CD14-positive monocyte (primary cell): ENCODE measurements at regions not wholly inside any gene's neighbourhood (a gene's known extent, or its start where the extent isn't known, plus 50 kb on each side); places are given as distances from the start of the nearest gene placed in this dataset.

Experiments
- DNase-seq, 3 donors: peaks; one replicate each; pipeline ENCODE4 v3.0.0-alpha.2; 2011 to 2022
- H2AFZ ChIP-seq: 2 replicates; pipeline ENCODE4 v1.6.0; 2012; ENCODE audit warnings: mild to moderate bottlenecking, low read depth, low read length, inconsistent platforms; ENCODE audit not compliant: insufficient read depth, poor library complexity, severe bottlenecking
- H3K27ac ChIP-seq, 2 donors: 1 replicate in 1 of 2; 2 replicates in 1 of 2; pipeline ENCODE4 v1.5.1; 2012 to 2013; ENCODE audit warnings: low read length in 2 of 2, control low read depth in 1 of 2, inconsistent platforms in 1 of 2, low read depth in 1 of 2, mild to moderate bottlenecking in 1 of 2
- H3K27me3 ChIP-seq, 2 donors: one replicate each; pipeline versions ENCODE4 v1.6.0 to v1.6.1; 2011 to 2013; ENCODE audit warnings: low read length in 2 of 2; ENCODE audit not compliant: control insufficient read depth in 2 of 2, insufficient read depth in 2 of 2
- H3K36me3 ChIP-seq, 2 donors: replicated peaks in 1 of 2; 1 replicate in 1 of 2; 2 replicates in 1 of 2; pipeline versions ENCODE4 v1.5.1 to v1.6.1; 2012 to 2013; ENCODE audit warnings: low read length in 2 of 2, control low read depth in 1 of 2, inconsistent platforms in 1 of 2, mild to moderate bottlenecking in 1 of 2; ENCODE audit not compliant: insufficient read depth in 2 of 2, control insufficient read depth in 1 of 2
- H3K4me1 ChIP-seq, 2 donors: 1 replicate in 1 of 2; 2 replicates in 1 of 2; pipeline versions ENCODE4 v1.5.1 to v1.6.1; 2012 to 2013; ENCODE audit warnings: low read length in 2 of 2, control low read depth in 1 of 2, inconsistent platforms in 1 of 2, mild to moderate bottlenecking in 1 of 2, moderate library complexity in 1 of 2; ENCODE audit not compliant: insufficient read depth in 2 of 2, control insufficient read depth in 1 of 2
- H3K4me2 ChIP-seq: replicated peaks from 2 replicates; pipeline ENCODE3; 2012; ENCODE audit warnings: low read length, moderate library complexity, mild to moderate bottlenecking; ENCODE audit not compliant: poor library complexity, severe bottlenecking; ENCODE audit errors: extremely low read depth
- H3K4me3 ChIP-seq, 3 experiments: fragments of 200-600 bp in 1 of 3; sonication (generic) in 1 of 3; replicated peaks in 1 of 3; 1 replicate in 2 of 3; 2 replicates in 1 of 3; pipeline ENCODE4 v1.5.1; 2011 to 2013; ENCODE audit warnings: low read length in 3 of 3, mild to moderate bottlenecking in 3 of 3, control low read depth in 2 of 3, low read depth in 2 of 3, inconsistent platforms in 1 of 3, moderate library complexity in 1 of 3
- H3K79me2 ChIP-seq: 2 replicates; pipeline ENCODE4 v1.6.0; 2012; ENCODE audit warnings: mild to moderate bottlenecking, control low read depth, inconsistent platforms, low read length, moderate library complexity; ENCODE audit not compliant: insufficient read depth
- H3K9ac ChIP-seq: 2 replicates; pipeline ENCODE4 v1.6.0; 2017; ENCODE audit warnings: low read length, mild to moderate bottlenecking; ENCODE audit not compliant: insufficient read depth, poor library complexity, severe bottlenecking
- H3K9me3 ChIP-seq, 2 donors: replicated peaks in 1 of 2; 1 replicate in 1 of 2; 2 replicates in 1 of 2; pipeline versions ENCODE4 v1.5.1 to v1.6.1; 2012 to 2013; ENCODE audit warnings: low read length in 2 of 2, control low read depth in 1 of 2; ENCODE audit not compliant: control insufficient read depth in 1 of 2, insufficient read depth in 1 of 2
- H4K20me1 ChIP-seq: 2 replicates; pipeline ENCODE4 v1.6.0; 2012; ENCODE audit warnings: mild to moderate bottlenecking, low read length, control low read depth, moderate library complexity; ENCODE audit not compliant: insufficient read depth
- H3K27ac Mint-ChIP-seq, 7 donors: one replicate each; pipeline ENCODE4 v1.8.0; 2020; ENCODE audit warnings: mild to moderate bottlenecking in 7 of 7, mixed read lengths in 7 of 7, moderate library complexity in 6 of 7, inconsistent platforms in 2 of 7
- H3K27me3 Mint-ChIP-seq, 3 donors: one replicate each; pipeline ENCODE4 v1.8.0; 2021 to 2022; ENCODE audit warnings: low read depth in 3 of 3, mild to moderate bottlenecking in 3 of 3, mixed read lengths in 3 of 3, moderate library complexity in 3 of 3, inconsistent platforms in 1 of 3
- H3K36me3 Mint-ChIP-seq, 2 donors: one replicate each; pipeline ENCODE4 v1.8.0; 2020; ENCODE audit warnings: mixed read lengths in 2 of 2, inconsistent platforms in 1 of 2, mild to moderate bottlenecking in 1 of 2
- H3K4me1 Mint-ChIP-seq: one replicate; pipeline ENCODE4 v1.8.0; 2020; ENCODE audit warnings: mild to moderate bottlenecking, mixed read lengths
- H3K4me3 Mint-ChIP-seq, 2 donors: one replicate each; pipeline ENCODE4 v1.8.0; 2020; ENCODE audit warnings: mild to moderate bottlenecking in 2 of 2, mixed read lengths in 2 of 2, moderate library complexity in 1 of 2
- H3K9me3 Mint-ChIP-seq, 7 donors: one replicate each; pipeline ENCODE4 v1.8.0; 2020 to 2022; ENCODE audit warnings: mixed read lengths in 7 of 7, mild to moderate bottlenecking in 6 of 7, moderate library complexity in 6 of 7, inconsistent platforms in 2 of 7
- WGBS: methylation state at CpG from one replicate; pipeline ENCODE4 v1.1.5; 2013; ENCODE audit warnings: missing lambda C conversion rate; ENCODE audit not compliant: insufficient coverage; 5-methylcytosine and 5-hydroxymethylcytosine counted together
- intact Hi-C, 2 donors: fragments of 100-400 bp; cut with micrococcal nuclease; formaldehyde crosslinking; loops; one replicate each; pipeline versions ENCODE4 v1.15.0 to v1.15.1; 2023
- TF ChIP-seq, protein P1 (sequence below): fragments of 200-600 bp; IDR thresholded peaks from one replicate; pipeline ENCODE4 v1.8.0; 2022; ENCODE audit warnings: antibody characterized with exemption, mild to moderate bottlenecking

DNA sequence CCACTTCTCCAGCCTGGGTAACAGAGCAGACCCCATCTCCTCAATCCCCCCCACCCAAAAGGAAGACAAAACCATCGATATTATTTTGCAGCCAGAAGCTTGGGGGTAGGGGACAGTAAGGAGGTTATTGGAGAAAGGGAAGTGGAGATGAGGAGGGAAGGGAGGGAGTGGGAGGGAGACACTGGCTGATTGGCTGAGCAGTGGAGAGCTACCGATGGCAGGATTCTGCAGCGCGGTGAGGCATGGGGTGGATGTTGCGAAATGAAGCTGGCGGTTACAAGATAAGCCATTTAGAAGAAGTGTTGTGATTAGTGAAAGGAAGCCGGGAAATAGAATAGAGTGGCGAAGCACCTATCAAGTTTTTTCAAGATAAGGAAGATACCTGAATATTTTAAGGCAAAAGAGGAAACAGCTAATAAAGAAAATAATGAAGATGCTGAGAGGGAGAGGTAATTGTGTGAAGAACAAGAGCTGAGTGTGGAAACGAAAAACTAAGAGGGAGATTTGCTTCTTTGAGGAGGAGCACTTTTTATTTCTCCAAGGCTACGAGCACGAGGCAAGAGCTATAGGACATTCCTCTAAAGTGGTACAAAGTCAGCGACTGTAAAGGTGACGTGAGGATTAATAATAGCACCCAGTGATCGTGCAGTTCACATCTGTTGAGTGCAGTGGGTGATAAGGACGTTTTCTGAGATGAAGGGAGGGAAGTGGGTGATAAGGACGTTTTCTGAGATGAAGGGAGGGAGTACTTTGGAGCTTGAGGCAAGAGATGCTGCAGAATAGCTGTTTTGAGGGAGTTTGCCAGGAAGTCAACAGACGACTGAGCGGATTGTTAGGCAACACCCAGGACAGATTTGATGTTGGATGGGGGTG lies 103.2 kb upstream of the KIF26B start:
- Histone ChIP-seq H3K36me3 (no peaks in the 10 kb centered on the region), H3K79me2 (peaks cover 15% of the 10 kb centered on the region), H3K9me3 (no peaks in the 10 kb centered on the region), H3K27me3 (no peaks in the 10 kb centered on the region), H3K4me2 (peak overlapping the region; percentile 81), H4K20me1 (no peaks in the 10 kb centered on the region), H3K9ac (peak overlapping the region; percentile 37), H3K4me3 (peak overlapping the region; percentile 33 to 70 (median 42)), H2AFZ (peak overlapping the region; percentile 77), H3K4me1 (peaks cover 60% of the 10 kb centered on the region in 2 donors), H3K27ac (peak overlapping the region; percentile 71 to 85)
- TF ChIP-seq, protein P1, sequence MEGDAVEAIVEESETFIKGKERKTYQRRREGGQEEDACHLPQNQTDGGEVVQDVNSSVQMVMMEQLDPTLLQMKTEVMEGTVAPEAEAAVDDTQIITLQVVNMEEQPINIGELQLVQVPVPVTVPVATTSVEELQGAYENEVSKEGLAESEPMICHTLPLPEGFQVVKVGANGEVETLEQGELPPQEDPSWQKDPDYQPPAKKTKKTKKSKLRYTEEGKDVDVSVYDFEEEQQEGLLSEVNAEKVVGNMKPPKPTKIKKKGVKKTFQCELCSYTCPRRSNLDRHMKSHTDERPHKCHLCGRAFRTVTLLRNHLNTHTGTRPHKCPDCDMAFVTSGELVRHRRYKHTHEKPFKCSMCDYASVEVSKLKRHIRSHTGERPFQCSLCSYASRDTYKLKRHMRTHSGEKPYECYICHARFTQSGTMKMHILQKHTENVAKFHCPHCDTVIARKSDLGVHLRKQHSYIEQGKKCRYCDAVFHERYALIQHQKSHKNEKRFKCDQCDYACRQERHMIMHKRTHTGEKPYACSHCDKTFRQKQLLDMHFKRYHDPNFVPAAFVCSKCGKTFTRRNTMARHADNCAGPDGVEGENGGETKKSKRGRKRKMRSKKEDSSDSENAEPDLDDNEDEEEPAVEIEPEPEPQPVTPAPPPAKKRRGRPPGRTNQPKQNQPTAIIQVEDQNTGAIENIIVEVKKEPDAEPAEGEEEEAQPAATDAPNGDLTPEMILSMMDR: no peak
- Mint-ChIP-seq H3K36me3 (no peaks in the 10 kb centered on the region), H3K4me3 (peak overlapping the region; percentile 78 to 91), H3K27me3 (no peaks in the 10 kb centered on the region), H3K9me3 (no peaks in the 10 kb centered on the region), H3K27ac (peak overlapping the region; percentile 88 to 97 (median 95)), H3K4me1 (peaks cover 70% of the 10 kb centered on the region)
- intact Hi-C loops: loop anchor here (10.0 kb wide), 2 partner anchors 77 to 187 kb away; partner anchors contain the start of gene HNRNPU (in 1 of the 2)
- DNase-seq: peak; percentile 65 to 86 (median 85)
- 1% methylated on average over 17 of the region's 18 CpGs for WGBS

DNA sequence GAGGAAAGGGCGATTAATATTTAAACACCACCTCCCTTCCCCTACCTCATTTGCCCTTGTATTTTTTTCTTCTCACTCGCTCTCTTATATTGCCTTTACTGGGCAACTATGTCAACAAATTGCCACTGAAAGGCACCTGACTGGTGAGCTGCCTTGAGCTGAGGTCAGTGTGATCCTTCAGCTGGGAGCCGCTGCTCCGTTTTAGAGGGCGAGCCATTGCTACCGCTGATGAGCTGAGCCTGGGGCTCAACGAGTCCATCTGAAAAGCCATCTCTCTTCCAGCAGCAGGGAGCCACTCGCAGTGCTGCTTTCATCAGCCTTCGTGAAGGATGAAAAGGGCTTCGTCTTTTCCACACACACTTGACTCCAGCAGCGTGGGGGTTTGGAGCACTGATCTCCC lies 108.0 kb upstream of the KIF26B start:
- H3K27me3 ChIP-seq: no peaks in the 10 kb centered on the region
- no peak overlapping the region for H2AFZ ChIP-seq
- intact Hi-C loops: loop anchor here in 1 of 2 donors (10.0 kb wide), 1 partner anchor 442 kb away; no protein-coding TSS in a partner anchor
- no peaks in the 10 kb centered on the region for H3K9me3 ChIP-seq
- DNase-seq: no peak
- WGBS: 99% methylated on average over 9 of the region's 11 CpGs
- no peaks in the 10 kb centered on the region for H3K36me3 ChIP-seq
- Mint-ChIP-seq H3K9me3 (no peaks in the 10 kb centered on the region), H3K27me3 (peaks cover 0 to 1% (median 0%) of the 10 kb centered on the region in 3 donors), H3K4me3 (no peak overlapping the region), H3K4me1 (peaks cover 32% of the 10 kb centered on the region), H3K27ac (peak overlapping the region in 1 of 7 donors; percentile 30), H3K36me3 (no peaks in the 10 kb centered on the region)
- H3K4me3 ChIP-seq: no peak overlapping the region
- no peaks in the 10 kb centered on the region for H4K20me1 ChIP-seq
- no peak overlapping the region for H3K9ac ChIP-seq
- H3K4me1 ChIP-seq: peaks cover 12% of the 10 kb centered on the region in 2 donors
- TF ChIP-seq, protein P1: no peak
- H3K79me2 ChIP-seq: no peaks in the 10 kb centered on the region
- no peak overlapping the region for H3K27ac ChIP-seq
- no peak overlapping the region for H3K4me2 ChIP-seq
